Skeletal muscle satellite cell (primary cell): ENCODE measurements at regions not wholly inside any gene's neighbourhood (a gene's known extent, or its start where the extent isn't known, plus 50 kb on each side); places are given as distances from the start of the nearest gene placed in this dataset.
"Not testable (repeated sequence)": the region's sequence is repeated elsewhere in the genome, so short reads cannot be mapped to it uniquely, and the experiment has no call there.

Source experiments
- H3K27me3 ChIP-seq: 2 replicates; pipeline ENCODE4 v1.7.0; 2013; ENCODE audit warnings: low read length; ENCODE audit not compliant: control insufficient read depth, insufficient read depth
- H3K36me3 ChIP-seq: 2 replicates; pipeline ENCODE4 v1.7.0; 2013; ENCODE audit warnings: mild to moderate bottlenecking, control low read depth, low read length; ENCODE audit not compliant: insufficient read depth
- H3K4me1 ChIP-seq: 2 replicates; pipeline ENCODE4 v1.7.0; 2013; ENCODE audit warnings: low read length; ENCODE audit not compliant: control insufficient read depth, insufficient read depth
- H3K4me2 ChIP-seq: 2 replicates; pipeline ENCODE4 v1.7.0; 2013; ENCODE audit warnings: mild to moderate bottlenecking, low read length
- H3K4me3 ChIP-seq: 2 replicates; pipeline ENCODE4 v1.7.0; 2013; ENCODE audit warnings: low read length
- H3K9ac ChIP-seq: 2 replicates; pipeline ENCODE4 v1.7.0; 2013; ENCODE audit warnings: mild to moderate bottlenecking, low read depth, low read length, moderate library complexity
- H3K9me3 ChIP-seq: replicated peaks from 2 replicates; pipeline ENCODE4 v1.7.0; 2013; ENCODE audit warnings: mild to moderate bottlenecking, control low read depth, low read length

GRCh38 chr1:101460739-101461138 lies 223.9 kb downstream of the S1PR1 start:
- Histone ChIP-seq H3K4me1 (no peaks in the 10 kb centered on the region), H3K4me2 (no peak overlapping the region), H3K36me3 (no peaks in the 10 kb centered on the region), H3K4me3 (no peak overlapping the region), H3K27me3 (no peaks in the 10 kb centered on the region), H3K9ac (no peak overlapping the region), H3K9me3 (no peaks in the 10 kb centered on the region)

GRCh38 chr1:101463195-101463594 lies 226.4 kb downstream of the S1PR1 start:
- Histone ChIP-seq H3K36me3 (no peaks in the 10 kb centered on the region), H3K4me1 (no peaks in the 10 kb centered on the region), H3K4me3 (no peak overlapping the region), H3K9ac (no peak overlapping the region), H3K4me2 (no peak overlapping the region), H3K27me3 (no peaks in the 10 kb centered on the region), H3K9me3 (no peaks in the 10 kb centered on the region)

- no peaks in the 10 kb centered on the region for H3K27me3 ChIP-seq
- H3K9ac ChIP-seq = no peak overlapping the region
Measured at GRCh38 chr1:101465941-101466340, 229.1 kb downstream of the S1PR1 start.

GRCh38 chr1:101474039-101474665 lies 237.3 kb downstream of the S1PR1 start:
- no peak overlapping the region for H3K4me2 ChIP-seq
- H3K27me3 ChIP-seq = no peaks in the 10 kb centered on the region
- H3K4me3 ChIP-seq = no peak overlapping the region
- H3K4me1 ChIP-seq = no peaks in the 10 kb centered on the region
- H3K9me3 ChIP-seq = no peaks in the 10 kb centered on the region
- H3K36me3 ChIP-seq = no peaks in the 10 kb centered on the region
- H3K9ac ChIP-seq = no peak overlapping the region

More at GRCh38 chr1:101465941-101466340, 229.1 kb downstream of the S1PR1 start:
- Histone ChIP-seq H3K4me2 (no peak overlapping the region), H3K36me3 (no peaks in the 10 kb centered on the region), H3K4me3 (no peak overlapping the region), H3K9me3 (no peaks in the 10 kb centered on the region), H3K4me1 (no peaks in the 10 kb centered on the region)

DNA sequence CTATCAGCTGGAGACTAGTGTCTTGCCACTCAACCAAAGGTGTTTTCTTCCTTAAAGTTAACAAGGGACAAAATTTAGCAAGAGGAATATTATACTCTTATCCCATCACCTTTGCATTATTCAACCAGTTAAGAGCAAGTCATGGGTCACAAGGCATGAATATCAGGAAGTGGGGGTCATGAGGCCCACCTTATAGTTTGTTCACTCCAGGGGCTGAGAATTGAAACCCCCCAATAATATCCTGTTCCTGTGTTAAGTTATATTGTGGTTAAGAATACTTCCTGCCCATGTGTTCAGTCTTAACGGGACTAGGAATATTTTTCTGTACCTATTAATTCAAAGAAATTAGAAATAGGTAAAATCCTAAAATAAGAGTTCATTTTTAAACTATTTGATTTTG lies 239.7 kb downstream of the S1PR1 start:
- no peak overlapping the region for H3K4me2 ChIP-seq
- no peaks in the 10 kb centered on the region for H3K9me3 ChIP-seq
- H3K4me3 ChIP-seq = no peak overlapping the region
- no peak overlapping the region for H3K9ac ChIP-seq
- H3K4me1 ChIP-seq = no peaks in the 10 kb centered on the region
- no peaks in the 10 kb centered on the region for H3K27me3 ChIP-seq
- H3K36me3 ChIP-seq = no peaks in the 10 kb centered on the region

DNA sequence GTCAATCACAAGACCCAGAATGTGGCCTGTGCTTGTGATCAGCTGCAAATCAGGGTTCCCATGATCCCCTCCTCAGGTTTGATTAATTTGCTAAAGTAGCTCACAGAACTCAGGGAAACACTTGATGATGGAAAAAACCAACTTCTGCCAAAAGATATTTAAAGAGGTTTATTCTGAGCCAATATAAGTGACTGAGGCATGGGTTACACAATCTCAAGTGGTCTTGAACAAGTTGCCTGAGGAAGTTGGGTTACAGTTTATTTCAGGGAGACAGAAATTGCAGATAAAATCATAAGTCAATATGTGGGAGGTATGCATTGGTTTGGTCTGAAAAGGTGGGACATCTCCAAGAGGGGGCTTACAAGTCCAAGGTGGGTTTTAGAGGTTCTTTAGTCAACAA lies 243.1 kb downstream of the S1PR1 start:
- H3K4me2 ChIP-seq = no peak overlapping the region
- no peaks in the 10 kb centered on the region for H3K9me3 ChIP-seq
- H3K36me3 ChIP-seq = no peaks in the 10 kb centered on the region
- no peak overlapping the region for H3K4me3 ChIP-seq
- H3K9ac ChIP-seq = no peak overlapping the region
- no peaks in the 10 kb centered on the region for H3K27me3 ChIP-seq
- H3K4me1 ChIP-seq = no peaks in the 10 kb centered on the region

DNA sequence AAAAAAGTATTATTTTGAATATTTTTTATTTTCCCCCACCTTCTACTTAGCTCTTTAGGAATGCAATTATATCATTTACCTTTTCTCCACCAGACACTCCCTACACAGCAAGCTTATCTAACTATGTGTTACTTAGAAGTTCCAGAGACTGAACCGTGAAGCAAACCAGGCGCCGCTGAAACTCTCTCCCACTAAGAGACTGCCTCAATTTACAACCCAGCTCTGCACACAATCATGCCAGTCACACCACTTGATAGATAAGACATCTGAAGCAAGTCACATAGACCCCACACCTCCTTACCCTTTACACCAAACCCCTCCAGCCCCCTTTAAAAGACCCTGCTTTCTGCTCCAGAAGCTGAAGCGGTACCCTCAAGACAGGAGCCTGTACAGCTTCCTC lies 245.5 kb downstream of the S1PR1 start:
- Histone ChIP-seq H3K4me3 (no peak overlapping the region), H3K27me3 (no peaks in the 10 kb centered on the region), H3K9me3 (no peaks in the 10 kb centered on the region), H3K9ac (no peak overlapping the region), H3K4me1 (no peaks in the 10 kb centered on the region), H3K4me2 (no peak overlapping the region), H3K36me3 (no peaks in the 10 kb centered on the region)

DNA sequence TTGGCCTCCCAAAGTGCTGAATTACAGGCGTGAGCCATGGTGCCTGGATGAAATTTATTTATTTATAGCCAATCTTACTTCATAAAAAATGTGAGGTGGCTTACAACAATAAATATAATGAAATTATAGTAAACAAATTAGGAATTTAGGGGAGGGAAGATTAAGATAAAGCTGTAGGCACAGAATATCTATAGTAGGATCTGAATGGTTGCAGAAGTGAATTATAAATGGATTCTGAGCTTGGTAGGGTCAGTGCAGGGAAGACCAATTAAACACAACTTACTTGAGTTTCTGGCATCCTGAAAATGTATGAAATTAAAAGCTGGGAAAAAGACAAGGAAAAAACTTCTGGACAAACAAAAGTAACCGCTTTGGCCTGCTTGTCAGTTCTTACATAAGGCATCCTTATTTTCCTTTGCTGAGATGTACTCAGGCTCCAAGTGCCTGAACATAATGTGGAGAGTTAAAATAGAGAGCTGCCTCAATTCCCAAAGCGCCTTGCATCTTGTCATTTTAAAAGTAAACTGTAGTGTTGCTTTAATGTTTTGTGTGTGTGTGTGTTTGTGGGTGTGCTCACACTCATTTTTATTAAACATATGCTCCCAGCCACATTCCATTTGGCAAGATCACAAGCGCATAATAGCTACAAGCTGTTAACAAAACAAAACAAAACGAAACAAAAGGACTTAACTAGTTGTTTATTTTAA lies 247.3 kb downstream of the S1PR1 start:
- Histone ChIP-seq H3K9me3 (no peaks in the 10 kb centered on the region), H3K9ac (no peak overlapping the region), H3K4me3 (no peak overlapping the region), H3K4me1 (no peaks in the 10 kb centered on the region), H3K36me3 (no peaks in the 10 kb centered on the region), H3K27me3 (no peaks in the 10 kb centered on the region), H3K4me2 (no peak overlapping the region)

GRCh38 chr1:101484689-101485338 lies 248.0 kb downstream of the S1PR1 start:
- Histone ChIP-seq H3K27me3 (no peaks in the 10 kb centered on the region), H3K4me2 (no peak overlapping the region), H3K4me1 (no peaks in the 10 kb centered on the region), H3K4me3 (no peak overlapping the region), H3K9ac (no peak overlapping the region), H3K9me3 (no peaks in the 10 kb centered on the region), H3K36me3 (no peaks in the 10 kb centered on the region)

DNA sequence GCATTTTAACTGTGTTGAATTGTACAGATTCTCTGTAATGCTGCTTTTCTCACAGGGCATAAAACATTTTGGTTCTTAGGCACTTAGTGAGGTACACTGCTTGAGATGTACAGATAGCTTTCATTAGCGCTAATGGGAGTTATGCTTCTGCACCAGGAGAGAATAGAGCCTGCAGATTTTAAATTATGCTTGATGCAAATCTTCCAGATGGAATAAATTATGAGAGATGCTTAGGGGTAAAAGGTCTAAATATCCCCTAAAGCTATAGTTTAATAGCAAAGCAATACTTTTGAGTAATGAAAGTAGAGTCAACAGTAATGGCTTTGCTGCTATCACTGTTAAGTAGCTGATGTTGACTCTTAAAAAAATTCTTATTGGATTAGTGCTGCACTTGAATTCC lies 248.9 kb downstream of the S1PR1 start:
- H3K4me3 ChIP-seq = no peak overlapping the region
- no peak overlapping the region for H3K4me2 ChIP-seq
- H3K27me3 ChIP-seq = no peaks in the 10 kb centered on the region
- H3K36me3 ChIP-seq = no peaks in the 10 kb centered on the region
- no peak overlapping the region for H3K9ac ChIP-seq
- H3K9me3 ChIP-seq = no peaks in the 10 kb centered on the region
- H3K4me1 ChIP-seq = no peaks in the 10 kb centered on the region

- H3K36me3 ChIP-seq, H3K4me3 ChIP-seq, H3K9me3 ChIP-seq, H3K27me3 ChIP-seq, H3K4me2 ChIP-seq, H3K9ac ChIP-seq, H3K4me1 ChIP-seq: not testable (repeated sequence)
Measured at GRCh38 chr1:101492144-101492543, 255.3 kb downstream of the S1PR1 start.

- H3K4me1 ChIP-seq, H3K27me3 ChIP-seq, H3K9ac ChIP-seq, H3K36me3 ChIP-seq, H3K9me3 ChIP-seq, H3K4me2 ChIP-seq, H3K4me3 ChIP-seq: not testable (repeated sequence)
Measured at GRCh38 chr1:101493920-101494319, 257.1 kb downstream of the S1PR1 start.
